GM19193 (cell line): ENCODE measurements at regions not wholly inside any gene's neighbourhood (a gene's known extent, or its start where the extent isn't known, plus 50 kb on each side); places are given as distances from the start of the nearest gene placed in this dataset.

ENCODE experiments used
- POLR2A ChIP-seq: IDR thresholded peaks from 4 replicates; pipeline ENCODE4 v1.6.1; 2011; ENCODE audit not compliant: insufficient read depth, insufficient read length; ENCODE audit errors: extremely low read depth

GRCh38 chr22:49183826-49184216 is 643.9 kb downstream of the BRD1 start:
- TF ChIP-seq POLR2A, result no peak

GRCh38 chr22:49183208-49183825 is 644.4 kb downstream of the BRD1 start:
- TF ChIP-seq POLR2A, result no peak

GRCh38 chr22:49182416-49182815 is 645.3 kb downstream of the BRD1 start:
- no peak for TF ChIP-seq POLR2A

GRCh38 chr22:49181942-49182341 is 645.7 kb downstream of the BRD1 start:
- TF ChIP-seq POLR2A, result no peak

- TF ChIP-seq POLR2A, result no peak
Observed at GRCh38 chr22:49181431-49181830, 646.2 kb downstream of the BRD1 start.

- no peak for TF ChIP-seq POLR2A
Observed at GRCh38 chr22:49180683-49181024, 647.0 kb downstream of the BRD1 start.

GRCh38 chr22:49179886-49180682 is 647.6 kb downstream of the BRD1 start:
- no peak for TF ChIP-seq POLR2A

GRCh38 chr22:49179175-49179574 is 648.5 kb downstream of the BRD1 start:
- no peak for TF ChIP-seq POLR2A

- no peak for TF ChIP-seq POLR2A
Observed at GRCh38 chr22:49178246-49179005, 649.2 kb downstream of the BRD1 start.

GRCh38 chr22:49177666-49178065 is 650.0 kb downstream of the BRD1 start:
- TF ChIP-seq POLR2A, result no peak

- TF ChIP-seq POLR2A, result no peak
Observed at GRCh38 chr22:49176956-49177355, 650.7 kb downstream of the BRD1 start.

- no peak for TF ChIP-seq POLR2A
Observed at GRCh38 chr22:49170053-49170452, 657.6 kb downstream of the BRD1 start.

GRCh38 chr22:49169074-49169744 is 658.5 kb downstream of the BRD1 start:
- TF ChIP-seq POLR2A, result no peak

GRCh38 chr22:49168219-49168813 is 659.4 kb downstream of the BRD1 start:
- TF ChIP-seq POLR2A, result no peak

- TF ChIP-seq POLR2A, result no peak
Observed at GRCh38 chr22:49166746-49167145, 660.9 kb downstream of the BRD1 start.

- TF ChIP-seq POLR2A, result no peak
Observed at GRCh38 chr22:49166211-49166610, 661.5 kb downstream of the BRD1 start.
